HFFc6 (cell line): ENCODE measurements at regions not wholly inside any gene's neighbourhood (a gene's known extent, or its start where the extent isn't known, plus 50 kb on each side); places are given as distances from the start of the nearest gene placed in this dataset.

Experiments used
- DNase-seq: peaks from one replicate; pipeline ENCODE4 v3.0.0-alpha.2; 2018
- H3K27ac Mint-ChIP-seq: 2 replicates; pipeline ENCODE4 v1.8.0; 2020; ENCODE audit warnings: mild to moderate bottlenecking, mixed read lengths
- H3K27me3 Mint-ChIP-seq: 2 replicates; pipeline ENCODE4 v1.8.0; 2021; ENCODE audit warnings: mild to moderate bottlenecking, moderate library complexity, mixed read lengths; ENCODE audit not compliant: insufficient read depth
- H3K36me3 Mint-ChIP-seq: 2 replicates; pipeline ENCODE4 v1.8.0; 2021; ENCODE audit warnings: low read depth, mixed read lengths
- H3K4me1 Mint-ChIP-seq: 2 replicates; pipeline ENCODE4 v1.8.0; 2020; ENCODE audit warnings: low read depth, mixed read lengths
- H3K4me3 Mint-ChIP-seq: 2 replicates; pipeline ENCODE4 v1.8.0; 2020; ENCODE audit warnings: mild to moderate bottlenecking, moderate library complexity, mixed read lengths
- H3K9me3 Mint-ChIP-seq: 2 replicates; pipeline ENCODE4 v1.8.0; 2020; ENCODE audit warnings: mild to moderate bottlenecking, mixed read lengths
- CTCF ChIP-seq: fragments of 200-600 bp; sonication (generic); IDR thresholded peaks from 2 replicates; pipeline ENCODE4 v1.5.0; 2021; ENCODE audit warnings: antibody characterized with exemption, mild to moderate bottlenecking

GRCh38 chr17:79355165-79355564 is 255.7 kb downstream of the RBFOX3 start:
- peaks cover 35% of the 10 kb centered on the region for H3K27me3 Mint-ChIP-seq
- no peaks in the 10 kb centered on the region for H3K9me3 Mint-ChIP-seq
- H3K4me3 Mint-ChIP-seq = no peak overlapping the region
- no peak for DNase-seq
- H3K36me3 Mint-ChIP-seq = no peaks in the 10 kb centered on the region
- TF ChIP-seq CTCF = no peak
- no peaks in the 10 kb centered on the region for H3K4me1 Mint-ChIP-seq
- H3K27ac Mint-ChIP-seq = no peak overlapping the region

GRCh38 chr17:79354173-79354820 is 256.6 kb downstream of the RBFOX3 start:
- no peak for TF ChIP-seq CTCF
- H3K4me1 Mint-ChIP-seq = no peaks in the 10 kb centered on the region
- no peak overlapping the region for H3K27ac Mint-ChIP-seq
- DNase-seq = no peak
- H3K36me3 Mint-ChIP-seq = no peaks in the 10 kb centered on the region
- no peaks in the 10 kb centered on the region for H3K9me3 Mint-ChIP-seq
- peaks cover 38% of the 10 kb centered on the region for H3K27me3 Mint-ChIP-seq
- H3K4me3 Mint-ChIP-seq = no peak overlapping the region

GRCh38 chr17:79353548-79353947 is 257.3 kb downstream of the RBFOX3 start:
- no peaks in the 10 kb centered on the region for H3K36me3 Mint-ChIP-seq
- H3K4me1 Mint-ChIP-seq = no peaks in the 10 kb centered on the region
- no peak overlapping the region for H3K4me3 Mint-ChIP-seq
- DNase-seq = no peak
- H3K27ac Mint-ChIP-seq = no peak overlapping the region
- no peaks in the 10 kb centered on the region for H3K9me3 Mint-ChIP-seq
- no peak for TF ChIP-seq CTCF
- peaks cover 40% of the 10 kb centered on the region for H3K27me3 Mint-ChIP-seq

GRCh38 chr17:79353016-79353415 is 257.8 kb downstream of the RBFOX3 start:
- H3K9me3 Mint-ChIP-seq = no peaks in the 10 kb centered on the region
- TF ChIP-seq CTCF = no peak
- H3K27me3 Mint-ChIP-seq = peaks cover 41% of the 10 kb centered on the region
- no peak overlapping the region for H3K27ac Mint-ChIP-seq
- DNase-seq = no peak
- no peaks in the 10 kb centered on the region for H3K4me1 Mint-ChIP-seq
- no peaks in the 10 kb centered on the region for H3K36me3 Mint-ChIP-seq
- no peak overlapping the region for H3K4me3 Mint-ChIP-seq

GRCh38 chr17:79350533-79350932 is 260.3 kb downstream of the RBFOX3 start:
- TF ChIP-seq CTCF = no peak
- Mint-ChIP-seq H3K36me3 (no peaks in the 10 kb centered on the region), H3K4me3 (no peak overlapping the region), H3K27me3 (peaks cover 38% of the 10 kb centered on the region), H3K9me3 (no peaks in the 10 kb centered on the region), H3K4me1 (no peaks in the 10 kb centered on the region), H3K27ac (no peak overlapping the region)
- DNase-seq = no peak
